Keratinocyte (primary cell): ENCODE measurements at regions not wholly inside any gene's neighbourhood (a gene's known extent, or its start where the extent isn't known, plus 50 kb on each side); places are given as distances from the start of the nearest gene placed in this dataset.

ENCODE experiments used
- DNase-seq: peaks from one replicate; pipeline ENCODE4 v3.0.0-alpha.2; 2011; ENCODE audit warnings: low read depth, missing footprints, low spot score
- FAIRE-seq: peaks from 2 replicates; lab custom pipeline; 2011; peaks lifted over from hg19 to GRCh38; lab: Jason Lieb, UNC
- H2AFZ ChIP-seq: 2 replicates; pipeline ENCODE4 v1.6.0; 2012; ENCODE audit warnings: low read length, control low read depth, inconsistent platforms; ENCODE audit not compliant: control insufficient read depth
- H3K27ac ChIP-seq: 2 replicates; pipeline ENCODE4 v1.5.1; 2011; ENCODE audit warnings: low read length; ENCODE audit not compliant: control insufficient read depth, insufficient read depth
- H3K27me3 ChIP-seq: 3 replicates; pipeline ENCODE4 v1.6.0; 2011; ENCODE audit warnings: low read length; ENCODE audit not compliant: control insufficient read depth, insufficient read depth; ENCODE audit errors: extremely low read depth
- H3K36me3 ChIP-seq, 2 experiments: 2 replicates in 1 of 2; 3 replicates in 1 of 2; pipeline ENCODE4 v1.5.1; 2011; ENCODE audit warnings: low read length in 2 of 2, mild to moderate bottlenecking in 1 of 2; ENCODE audit not compliant: control insufficient read depth in 2 of 2, insufficient read depth in 2 of 2; ENCODE audit errors: extremely low read depth in 1 of 2
- H3K4me1 ChIP-seq: 3 replicates; pipeline ENCODE4 v1.5.1; 2011; ENCODE audit warnings: low read length; ENCODE audit not compliant: control insufficient read depth, insufficient read depth; ENCODE audit errors: extremely low read depth
- H3K4me2 ChIP-seq: 3 replicates; pipeline ENCODE4 v1.6.0; 2011; ENCODE audit warnings: low read depth, low read length; ENCODE audit not compliant: control insufficient read depth, insufficient read depth; ENCODE audit errors: extremely low read depth
- H3K4me3 ChIP-seq, 3 experiments: fragments of 200-600 bp in 1 of 3; sonication (generic) in 1 of 3; 2 replicates in 2 of 3; 3 replicates in 1 of 3; pipeline ENCODE4 v1.5.1; 2011 to 2016; ENCODE audit warnings: low read length in 3 of 3, mild to moderate bottlenecking in 3 of 3, control low read depth in 2 of 3, inconsistent platforms in 1 of 3, low read depth in 1 of 3, mixed read lengths in 1 of 3, mixed run types in 1 of 3, moderate library complexity in 1 of 3; ENCODE audit not compliant: control insufficient read depth in 2 of 3, insufficient read depth in 2 of 3; ENCODE audit errors: extremely low read depth in 1 of 3
- H3K79me2 ChIP-seq: 2 replicates; pipeline ENCODE4 v1.6.0; 2012; ENCODE audit warnings: low read length; ENCODE audit not compliant: control insufficient read depth, insufficient read depth
- H3K9ac ChIP-seq: 3 replicates; pipeline ENCODE4 v1.6.0; 2011; ENCODE audit warnings: low read length; ENCODE audit not compliant: control insufficient read depth, insufficient read depth; ENCODE audit errors: extremely low read depth
- H3K9me1 ChIP-seq: 3 replicates; pipeline ENCODE4 v1.6.0; 2011; ENCODE audit warnings: low read length; ENCODE audit not compliant: control insufficient read depth, insufficient read depth; ENCODE audit errors: extremely low read depth
- H3K9me3 ChIP-seq: 2 replicates; pipeline ENCODE4 v1.5.1; 2012; ENCODE audit warnings: low read depth, low read length; ENCODE audit not compliant: control insufficient read depth
- H4K20me1 ChIP-seq: 3 replicates; pipeline ENCODE4 v1.6.0; 2011; ENCODE audit warnings: low read length; ENCODE audit not compliant: control insufficient read depth, insufficient read depth; ENCODE audit errors: extremely low read depth
- EZH2 ChIP-seq: IDR thresholded peaks from one replicate; pipeline ENCODE4 v1.6.1; 2012; ENCODE audit warnings: inconsistent platforms, mild to moderate bottlenecking, low read length, moderate library complexity
- dilution Hi-C: fragments of 300-500 bp; cut with MboI; formaldehyde crosslinking; loops from one replicate; pipeline ENCODE4 v1.7.0; 2020; ENCODE audit warnings: low sequenced_read_pairs; ENCODE audit not compliant: extremely low pct_ligation_motif_present
- TF ChIP-seq, protein P1 (sequence below), 3 experiments: IDR thresholded peaks in 1 of 3; conservative IDR thresholded peaks in 1 of 3; optimal IDR thresholded peaks in 1 of 3; 2 replicates in 2 of 3; 3 replicates in 1 of 3; pipeline versions ENCODE3 to v1.5.1; 2011; ENCODE audit warnings: low read length in 3 of 3, mild to moderate bottlenecking in 3 of 3, moderate library complexity in 2 of 3, control low read depth in 1 of 3, inconsistent platforms in 1 of 3; ENCODE audit not compliant: insufficient read depth in 2 of 3; ENCODE audit errors: extremely low read depth in 1 of 3

DNA sequence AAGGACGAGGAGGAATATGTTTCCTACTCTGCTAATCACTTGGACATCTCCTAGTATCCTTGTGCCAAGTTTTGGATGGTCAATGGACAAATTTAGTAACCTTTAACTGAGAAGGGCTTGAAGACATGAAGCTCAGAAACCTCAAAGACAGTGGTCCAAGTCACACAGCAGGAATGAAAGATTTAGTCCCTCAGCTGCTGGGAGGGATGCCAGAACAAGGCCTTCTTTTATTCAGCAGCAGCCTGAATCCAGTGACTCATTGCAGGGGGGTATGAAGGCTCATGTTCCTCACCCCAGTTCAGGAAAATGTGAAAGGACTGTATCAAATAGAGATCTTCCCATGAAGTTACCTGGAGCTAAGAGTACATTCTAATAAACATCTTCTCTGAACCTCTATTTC is 214.9 kb upstream of the UGT8 start:
- FAIRE-seq: peak; percentile 53
- Histone ChIP-seq H3K27me3 (no peaks in the 10 kb centered on the region), H3K4me2 (no peak overlapping the region), H3K36me3 (no peaks in the 10 kb centered on the region), H3K4me3 (no peak overlapping the region), H3K9me3 (no peaks in the 10 kb centered on the region), H3K9ac (no peak overlapping the region), H3K27ac (no peak overlapping the region), H3K79me2 (no peaks in the 10 kb centered on the region), H3K9me1 (no peaks in the 10 kb centered on the region), H4K20me1 (no peaks in the 10 kb centered on the region), H3K4me1 (peaks cover 9% of the 10 kb centered on the region), H2AFZ (no peak overlapping the region)
- TF ChIP-seq, protein P1, sequence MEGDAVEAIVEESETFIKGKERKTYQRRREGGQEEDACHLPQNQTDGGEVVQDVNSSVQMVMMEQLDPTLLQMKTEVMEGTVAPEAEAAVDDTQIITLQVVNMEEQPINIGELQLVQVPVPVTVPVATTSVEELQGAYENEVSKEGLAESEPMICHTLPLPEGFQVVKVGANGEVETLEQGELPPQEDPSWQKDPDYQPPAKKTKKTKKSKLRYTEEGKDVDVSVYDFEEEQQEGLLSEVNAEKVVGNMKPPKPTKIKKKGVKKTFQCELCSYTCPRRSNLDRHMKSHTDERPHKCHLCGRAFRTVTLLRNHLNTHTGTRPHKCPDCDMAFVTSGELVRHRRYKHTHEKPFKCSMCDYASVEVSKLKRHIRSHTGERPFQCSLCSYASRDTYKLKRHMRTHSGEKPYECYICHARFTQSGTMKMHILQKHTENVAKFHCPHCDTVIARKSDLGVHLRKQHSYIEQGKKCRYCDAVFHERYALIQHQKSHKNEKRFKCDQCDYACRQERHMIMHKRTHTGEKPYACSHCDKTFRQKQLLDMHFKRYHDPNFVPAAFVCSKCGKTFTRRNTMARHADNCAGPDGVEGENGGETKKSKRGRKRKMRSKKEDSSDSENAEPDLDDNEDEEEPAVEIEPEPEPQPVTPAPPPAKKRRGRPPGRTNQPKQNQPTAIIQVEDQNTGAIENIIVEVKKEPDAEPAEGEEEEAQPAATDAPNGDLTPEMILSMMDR (optimal IDR thresholded peaks at IDR 0.05 in 1 of 3, IDR thresholded peaks at IDR 0.05 in 1 of 3, conservative IDR thresholded peaks at IDR 0.05 in 1 of 3; ENCODE audit: extremely low read depth in 1 of 3, insufficient read depth in 2 of 3, low read length in 3 of 3): no peak
- no peak for TF ChIP-seq EZH2
- no peak for DNase-seq
- dilution Hi-C loops: no loop called here

DNA sequence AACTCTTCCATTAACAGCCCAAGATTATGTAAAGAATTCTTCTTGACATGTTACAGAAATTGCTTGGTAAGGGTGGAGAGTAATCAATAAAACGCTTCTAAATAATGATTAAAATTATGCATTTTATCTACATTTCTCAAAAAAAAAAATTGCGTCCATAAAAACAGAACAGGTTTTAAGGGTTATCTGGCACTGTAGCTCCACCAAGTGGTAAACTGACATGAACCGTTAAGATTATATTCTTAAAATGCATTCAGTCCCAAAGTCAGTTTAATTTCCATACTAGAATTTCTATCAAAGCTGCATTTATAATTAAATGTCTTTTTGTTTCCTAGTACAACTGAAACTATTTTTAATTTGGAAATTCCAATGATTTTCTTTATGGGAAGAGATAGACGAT is 214.0 kb upstream of the UGT8 start:
- H3K4me1 ChIP-seq: peaks cover 9% of the 10 kb centered on the region
- TF ChIP-seq, protein P1 (optimal IDR thresholded peaks at IDR 0.05 in 1 of 3, IDR thresholded peaks at IDR 0.05 in 1 of 3, conservative IDR thresholded peaks at IDR 0.05 in 1 of 3; ENCODE audit: extremely low read depth in 1 of 3, insufficient read depth in 2 of 3, low read length in 3 of 3): peak in 2 of 3 experiments; percentile 42 to 46
- TF ChIP-seq EZH2: no peak
- no peak overlapping the region for H3K4me2 ChIP-seq
- no peak overlapping the region for H3K9ac ChIP-seq
- no peak for FAIRE-seq
- H3K27ac ChIP-seq: no peak overlapping the region
- dilution Hi-C loops: no loop called here
- H3K9me3 ChIP-seq: no peaks in the 10 kb centered on the region
- H4K20me1 ChIP-seq: no peaks in the 10 kb centered on the region
- H3K79me2 ChIP-seq: no peaks in the 10 kb centered on the region
- H2AFZ ChIP-seq: no peak overlapping the region
- no peaks in the 10 kb centered on the region for H3K9me1 ChIP-seq
- no peaks in the 10 kb centered on the region for H3K27me3 ChIP-seq
- DNase-seq: no peak
- no peak overlapping the region for H3K4me3 ChIP-seq
- H3K36me3 ChIP-seq: no peaks in the 10 kb centered on the region
